ENCODE measurements at regions not wholly inside any gene's neighbourhood (a gene's known extent, or its start where the extent isn't known, plus 50 kb on each side); places are given as distances from the start of the nearest gene placed in this dataset.

DNA sequence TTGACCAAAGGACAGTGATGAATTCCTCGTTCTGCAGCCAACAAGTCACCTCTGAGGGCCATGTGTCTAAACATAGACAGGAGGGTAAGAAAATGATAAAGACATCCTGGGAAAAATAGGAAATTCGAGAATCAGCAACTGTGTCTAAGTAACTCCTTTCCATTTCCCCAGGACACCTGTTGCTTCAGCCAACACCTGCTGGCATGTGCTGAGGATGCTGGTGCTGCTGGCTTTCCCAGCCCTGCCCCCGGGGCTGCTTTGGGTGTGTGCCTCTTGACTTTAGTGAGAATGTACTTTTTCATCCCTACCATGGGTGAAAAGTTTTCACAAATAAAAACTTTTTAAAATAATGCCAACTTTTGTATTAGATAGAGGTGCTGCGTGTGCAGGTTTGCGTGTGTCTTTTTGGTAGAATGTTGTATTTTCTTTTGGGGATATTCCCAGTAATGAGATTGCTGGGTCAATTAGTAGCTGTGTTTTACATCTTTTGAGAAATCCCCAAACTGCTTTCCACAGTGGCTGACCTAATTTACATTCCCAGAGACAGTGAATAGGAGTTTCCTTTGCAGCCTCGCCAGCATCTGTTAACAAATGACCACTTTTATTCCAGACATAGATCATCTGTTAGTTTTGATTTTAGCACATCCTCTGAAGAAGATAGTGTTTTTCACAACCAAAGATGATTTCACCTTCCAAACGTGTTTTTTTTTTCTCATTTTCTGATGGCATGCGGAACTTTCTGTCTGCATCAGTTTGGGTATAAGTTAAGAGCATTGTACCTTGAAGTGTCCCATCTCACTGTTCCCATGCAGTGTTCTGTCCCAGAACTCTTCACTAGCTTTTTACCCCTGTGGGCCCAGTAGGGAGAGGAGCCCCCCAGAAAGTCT is 104.2 kb upstream of the ACBD5 start (continued):
- TF ChIP-seq, protein P1, sequence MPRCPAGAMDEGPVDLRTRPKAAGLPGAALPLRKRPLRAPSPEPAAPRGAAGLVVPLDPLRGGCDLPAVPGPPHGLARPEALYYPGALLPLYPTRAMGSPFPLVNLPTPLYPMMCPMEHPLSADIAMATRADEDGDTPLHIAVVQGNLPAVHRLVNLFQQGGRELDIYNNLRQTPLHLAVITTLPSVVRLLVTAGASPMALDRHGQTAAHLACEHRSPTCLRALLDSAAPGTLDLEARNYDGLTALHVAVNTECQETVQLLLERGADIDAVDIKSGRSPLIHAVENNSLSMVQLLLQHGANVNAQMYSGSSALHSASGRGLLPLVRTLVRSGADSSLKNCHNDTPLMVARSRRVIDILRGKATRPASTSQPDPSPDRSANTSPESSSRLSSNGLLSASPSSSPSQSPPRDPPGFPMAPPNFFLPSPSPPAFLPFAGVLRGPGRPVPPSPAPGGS (IDR thresholded peaks at IDR 0.05; ENCODE audit: borderline replicate concordance, insufficient read depth, low read depth, low read length, poor library complexity, severe bottlenecking), result no peak
- peak in 1 of 2 experiments; percentile 37; a peak in 1 of 4 replicates for TF ChIP-seq EP300 (IDR thresholded peaks at IDR 0.05; ENCODE audit: borderline replicate concordance in 1 of 2, control insufficient read depth in 1 of 2, low read depth in 2 of 2, low read length in 2 of 2)
- no peak for TF ChIP-seq EGR1 (IDR thresholded peaks at IDR 0.05; ENCODE audit: borderline replicate concordance in 1 of 2, low read depth in 2 of 2, low read length in 2 of 2)
- no peak for TF ChIP-seq DPF2 (IDR thresholded peaks at IDR 0.05)
- TF ChIP-seq, protein P2, sequence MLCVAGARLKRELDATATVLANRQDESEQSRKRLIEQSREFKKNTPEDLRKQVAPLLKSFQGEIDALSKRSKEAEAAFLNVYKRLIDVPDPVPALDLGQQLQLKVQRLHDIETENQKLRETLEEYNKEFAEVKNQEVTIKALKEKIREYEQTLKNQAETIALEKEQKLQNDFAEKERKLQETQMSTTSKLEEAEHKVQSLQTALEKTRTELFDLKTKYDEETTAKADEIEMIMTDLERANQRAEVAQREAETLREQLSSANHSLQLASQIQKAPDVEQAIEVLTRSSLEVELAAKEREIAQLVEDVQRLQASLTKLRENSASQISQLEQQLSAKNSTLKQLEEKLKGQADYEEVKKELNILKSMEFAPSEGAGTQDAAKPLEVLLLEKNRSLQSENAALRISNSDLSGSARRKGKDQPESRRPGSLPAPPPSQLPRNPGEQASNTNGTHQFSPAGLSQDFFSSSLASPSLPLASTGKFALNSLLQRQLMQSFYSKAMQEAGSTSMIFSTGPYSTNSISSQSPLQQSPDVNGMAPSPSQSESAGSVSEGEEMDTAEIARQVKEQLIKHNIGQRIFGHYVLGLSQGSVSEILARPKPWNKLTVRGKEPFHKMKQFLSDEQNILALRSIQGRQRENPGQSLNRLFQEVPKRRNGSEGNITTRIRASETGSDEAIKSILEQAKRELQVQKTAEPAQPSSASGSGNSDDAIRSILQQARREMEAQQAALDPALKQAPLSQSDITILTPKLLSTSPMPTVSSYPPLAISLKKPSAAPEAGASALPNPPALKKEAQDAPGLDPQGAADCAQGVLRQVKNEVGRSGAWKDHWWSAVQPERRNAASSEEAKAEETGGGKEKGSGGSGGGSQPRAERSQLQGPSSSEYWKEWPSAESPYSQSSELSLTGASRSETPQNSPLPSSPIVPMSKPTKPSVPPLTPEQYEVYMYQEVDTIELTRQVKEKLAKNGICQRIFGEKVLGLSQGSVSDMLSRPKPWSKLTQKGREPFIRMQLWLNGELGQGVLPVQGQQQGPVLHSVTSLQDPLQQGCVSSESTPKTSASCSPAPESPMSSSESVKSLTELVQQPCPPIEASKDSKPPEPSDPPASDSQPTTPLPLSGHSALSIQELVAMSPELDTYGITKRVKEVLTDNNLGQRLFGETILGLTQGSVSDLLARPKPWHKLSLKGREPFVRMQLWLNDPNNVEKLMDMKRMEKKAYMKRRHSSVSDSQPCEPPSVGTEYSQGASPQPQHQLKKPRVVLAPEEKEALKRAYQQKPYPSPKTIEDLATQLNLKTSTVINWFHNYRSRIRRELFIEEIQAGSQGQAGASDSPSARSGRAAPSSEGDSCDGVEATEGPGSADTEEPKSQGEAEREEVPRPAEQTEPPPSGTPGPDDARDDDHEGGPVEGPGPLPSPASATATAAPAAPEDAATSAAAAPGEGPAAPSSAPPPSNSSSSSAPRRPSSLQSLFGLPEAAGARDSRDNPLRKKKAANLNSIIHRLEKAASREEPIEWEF (IDR thresholded peaks at IDR 0.05; ENCODE audit: insufficient replicate concordance, low read depth, low read length), result no peak
- TF ChIP-seq POLR2AphosphoS2 (IDR thresholded peaks at IDR 0.05; ENCODE audit: low read depth, low read length), result no peak
- no peak for TF ChIP-seq SPI1 (IDR thresholded peaks at IDR 0.05; ENCODE audit: borderline replicate concordance, insufficient read depth, low read depth, low read length)
- no peak for TF ChIP-seq MEF2A (IDR thresholded peaks at IDR 0.05; ENCODE audit: insufficient read depth, low read depth, low read length)
- no peak for TF ChIP-seq NR2C2 (IDR thresholded peaks at IDR 0.05; ENCODE audit: borderline replicate concordance, control insufficient read depth, insufficient read length, low read depth)
- TF ChIP-seq, protein P3, sequence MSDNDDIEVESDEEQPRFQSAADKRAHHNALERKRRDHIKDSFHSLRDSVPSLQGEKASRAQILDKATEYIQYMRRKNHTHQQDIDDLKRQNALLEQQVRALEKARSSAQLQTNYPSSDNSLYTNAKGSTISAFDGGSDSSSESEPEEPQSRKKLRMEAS (IDR thresholded peaks at IDR 0.05; ENCODE audit: low read depth, low read length), result no peak
- TF ChIP-seq TCF12 (IDR thresholded peaks at IDR 0.05; ENCODE audit: low read depth, low read length), result no peak
- TF ChIP-seq HCFC1 (IDR thresholded peaks at IDR 0.05; ENCODE audit: low read length), result no peak
- peak; percentile 29; the same call in 1 of the 2 replicates for TF ChIP-seq BMI1 (IDR thresholded peaks at IDR 0.05; ENCODE audit: borderline replicate concordance)
- no peak for TF ChIP-seq SRF (IDR thresholded peaks at IDR 0.05; ENCODE audit: low read depth in 2 of 2, low read length in 2 of 2)
- TF ChIP-seq, protein P4, sequence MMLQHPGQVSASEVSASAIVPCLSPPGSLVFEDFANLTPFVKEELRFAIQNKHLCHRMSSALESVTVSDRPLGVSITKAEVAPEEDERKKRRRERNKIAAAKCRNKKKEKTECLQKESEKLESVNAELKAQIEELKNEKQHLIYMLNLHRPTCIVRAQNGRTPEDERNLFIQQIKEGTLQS (IDR thresholded peaks at IDR 0.05; ENCODE audit: borderline replicate concordance, extremely low read depth, low read depth, low read length), result no peak
- TF ChIP-seq SMAD5 (IDR thresholded peaks at IDR 0.05; ENCODE audit: low read depth), result no peak
- no peak for TF ChIP-seq PML (IDR thresholded peaks at IDR 0.05; ENCODE audit: low read length)
- TF ChIP-seq IKZF1 (conservative IDR thresholded peaks at IDR 0.05), result peak; percentile 67
- no peak for TF ChIP-seq CHD2 (IDR thresholded peaks at IDR 0.05; ENCODE audit: borderline replicate concordance, low read depth, low read length)
- no peak for TF ChIP-seq SMARCA5 (IDR thresholded peaks at IDR 0.05)
- TF ChIP-seq EED (IDR thresholded peaks at IDR 0.05; ENCODE audit: low read depth), result peak; percentile 50; the same call in 1 of the 2 replicates
